AG04449 (cell line): ENCODE measurements at regions not wholly inside any gene's neighbourhood (a gene's known extent, or its start where the extent isn't known, plus 50 kb on each side); places are given as distances from the start of the nearest gene placed in this dataset.

ENCODE experiments used
- CTCF ChIA-PET: fragments of 350-600 bp; formaldehyde crosslinking; extraction: SDS; loops from one replicate; lab custom pipeline; 2021; ENCODE audit warnings: antibody characterized with exemption; lab: Yijun Ruan, JAX
- POLR2A ChIA-PET: fragments of 400-600, 350-600 bp; formaldehyde crosslinking; extraction: SDS; loops from one replicate; lab custom pipeline; 2020; ENCODE audit warnings: antibody characterized with exemption, inconsistent platforms; lab: Yijun Ruan, JAX
- DNase-seq: peaks from one replicate; pipeline ENCODE4 v3.0.0-alpha.2; 2010; ENCODE audit warnings: low read depth, low spot score
- H3K4me3 ChIP-seq: 2 replicates; pipeline ENCODE4 v1.5.1; 2011; ENCODE audit warnings: low read depth, mild to moderate bottlenecking, control low read depth, low read length
- TF ChIP-seq, protein P1 (sequence below): IDR thresholded peaks from one replicate; pipeline ENCODE4 v1.5.1; 2011; ENCODE audit warnings: mild to moderate bottlenecking, moderate library complexity, low read length, control low read depth, inconsistent platforms; ENCODE audit not compliant: insufficient read depth; ENCODE audit errors: missing control alignments

DNA sequence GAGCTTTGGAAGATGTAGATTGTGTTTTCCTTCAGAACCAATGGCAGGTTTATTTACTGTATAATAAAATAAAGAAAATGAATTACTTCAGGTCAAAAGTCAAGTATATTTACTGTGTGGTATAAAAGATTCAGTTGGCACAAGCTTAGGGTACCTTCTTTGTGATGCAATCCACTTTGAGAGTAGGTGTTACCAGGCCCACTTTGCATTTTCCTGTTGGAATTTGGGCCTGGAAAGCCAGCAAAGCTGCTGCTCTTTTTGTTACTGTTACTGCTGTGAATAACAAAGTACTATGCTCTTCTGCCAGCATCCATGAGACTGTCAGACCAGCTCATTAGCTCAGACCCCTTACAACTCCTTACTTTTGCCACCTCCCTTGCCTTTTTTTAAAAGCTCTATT lies 649.0 kb upstream of the SEL1L start:
- no peak for DNase-seq
- TF ChIP-seq, protein P1, sequence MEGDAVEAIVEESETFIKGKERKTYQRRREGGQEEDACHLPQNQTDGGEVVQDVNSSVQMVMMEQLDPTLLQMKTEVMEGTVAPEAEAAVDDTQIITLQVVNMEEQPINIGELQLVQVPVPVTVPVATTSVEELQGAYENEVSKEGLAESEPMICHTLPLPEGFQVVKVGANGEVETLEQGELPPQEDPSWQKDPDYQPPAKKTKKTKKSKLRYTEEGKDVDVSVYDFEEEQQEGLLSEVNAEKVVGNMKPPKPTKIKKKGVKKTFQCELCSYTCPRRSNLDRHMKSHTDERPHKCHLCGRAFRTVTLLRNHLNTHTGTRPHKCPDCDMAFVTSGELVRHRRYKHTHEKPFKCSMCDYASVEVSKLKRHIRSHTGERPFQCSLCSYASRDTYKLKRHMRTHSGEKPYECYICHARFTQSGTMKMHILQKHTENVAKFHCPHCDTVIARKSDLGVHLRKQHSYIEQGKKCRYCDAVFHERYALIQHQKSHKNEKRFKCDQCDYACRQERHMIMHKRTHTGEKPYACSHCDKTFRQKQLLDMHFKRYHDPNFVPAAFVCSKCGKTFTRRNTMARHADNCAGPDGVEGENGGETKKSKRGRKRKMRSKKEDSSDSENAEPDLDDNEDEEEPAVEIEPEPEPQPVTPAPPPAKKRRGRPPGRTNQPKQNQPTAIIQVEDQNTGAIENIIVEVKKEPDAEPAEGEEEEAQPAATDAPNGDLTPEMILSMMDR = no peak
- ChIA-PET POLR2A (no interaction called here), CTCF (no interaction called here)
- no peak overlapping the region for H3K4me3 ChIP-seq

DNA sequence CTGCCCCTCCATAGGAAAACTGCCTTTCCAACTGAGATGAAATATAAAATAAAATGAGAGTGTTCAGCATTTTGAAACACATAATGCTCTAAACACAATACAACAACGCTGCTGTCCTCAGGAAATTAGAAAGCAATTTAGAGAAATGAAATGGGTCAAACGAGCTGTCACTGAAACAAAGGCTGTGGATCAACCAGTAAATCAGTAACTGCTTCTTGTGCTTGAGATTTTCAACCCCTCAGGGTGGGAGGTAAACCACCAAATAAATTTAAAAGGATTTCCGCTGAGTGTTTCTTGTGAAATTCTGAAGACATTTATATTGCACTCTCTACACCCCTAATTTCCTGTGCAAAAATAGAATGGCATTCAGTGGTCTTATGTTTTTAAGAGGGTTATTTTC lies 657.1 kb upstream of the SEL1L start:
- H3K4me3 ChIP-seq = no peak overlapping the region
- DNase-seq = no peak
- TF ChIP-seq, protein P1 = no peak
- POLR2A ChIA-PET = no interaction called here
- CTCF ChIA-PET = no interaction called here

DNA sequence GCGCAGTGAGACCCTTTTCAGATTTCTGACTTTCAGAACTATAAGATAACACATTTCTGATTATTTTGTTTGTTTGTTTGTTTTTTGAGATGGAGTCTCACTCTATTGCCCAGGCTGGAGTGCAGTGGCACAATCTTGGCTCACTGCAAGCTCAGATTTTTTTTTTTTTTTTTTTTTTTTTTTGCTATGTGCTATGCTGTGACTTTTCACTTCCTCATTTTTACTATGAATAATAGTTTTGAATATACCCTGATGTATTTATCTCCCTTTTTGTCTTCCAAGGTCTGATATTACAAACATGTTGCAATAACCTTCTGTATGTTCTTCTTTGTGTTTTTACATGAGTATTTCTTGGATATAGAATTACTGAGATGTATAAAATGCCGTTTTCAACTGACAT lies 658.7 kb upstream of the SEL1L start:
- POLR2A ChIA-PET = no interaction called here
- CTCF ChIA-PET = no interaction called here
- TF ChIP-seq, protein P1 = no peak
- DNase-seq = no peak
- no peak overlapping the region for H3K4me3 ChIP-seq

DNA sequence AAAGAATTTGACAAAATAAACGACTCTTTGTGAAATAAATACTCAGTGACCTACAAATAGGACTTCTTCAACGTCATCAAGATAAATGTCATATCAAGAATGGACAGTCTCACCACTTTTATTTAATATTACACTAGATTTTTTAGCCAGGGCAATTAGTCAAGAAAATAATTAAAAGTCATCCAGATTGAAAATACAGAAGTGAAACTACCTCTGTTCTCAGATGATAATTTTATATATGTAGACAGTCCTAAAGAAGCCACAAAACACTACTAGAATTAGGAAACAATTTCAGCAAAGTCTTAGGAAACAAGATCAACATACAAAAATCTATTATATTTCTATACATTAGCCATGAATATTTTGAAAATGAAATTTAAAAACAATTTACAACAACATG lies 689.6 kb upstream of the SEL1L start:
- ChIA-PET POLR2A (no interaction called here), CTCF (no interaction called here)
- no peak overlapping the region for H3K4me3 ChIP-seq
- DNase-seq = no peak
- TF ChIP-seq, protein P1 = no peak

DNA sequence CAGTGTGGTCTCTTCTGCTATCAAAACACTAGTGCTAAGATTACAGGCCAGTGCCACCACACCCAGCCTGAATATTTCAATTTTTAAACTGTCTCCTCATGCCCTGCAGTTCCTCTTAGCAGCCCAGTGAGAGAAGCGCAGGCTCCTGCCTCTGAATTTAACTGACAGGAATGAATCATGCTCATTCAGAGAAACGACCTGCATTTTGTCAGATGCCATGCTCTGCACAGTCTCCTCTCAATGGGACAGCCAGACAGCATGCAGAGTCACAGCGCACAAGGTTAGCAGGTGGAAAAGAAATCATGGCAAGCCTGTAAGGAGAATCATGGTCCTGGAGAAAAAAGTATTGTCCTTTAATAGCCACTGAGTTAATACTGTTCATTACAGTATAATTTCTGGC lies 691.0 kb upstream of the SEL1L start:
- no peak overlapping the region for H3K4me3 ChIP-seq
- CTCF ChIA-PET = no interaction called here

DNA sequence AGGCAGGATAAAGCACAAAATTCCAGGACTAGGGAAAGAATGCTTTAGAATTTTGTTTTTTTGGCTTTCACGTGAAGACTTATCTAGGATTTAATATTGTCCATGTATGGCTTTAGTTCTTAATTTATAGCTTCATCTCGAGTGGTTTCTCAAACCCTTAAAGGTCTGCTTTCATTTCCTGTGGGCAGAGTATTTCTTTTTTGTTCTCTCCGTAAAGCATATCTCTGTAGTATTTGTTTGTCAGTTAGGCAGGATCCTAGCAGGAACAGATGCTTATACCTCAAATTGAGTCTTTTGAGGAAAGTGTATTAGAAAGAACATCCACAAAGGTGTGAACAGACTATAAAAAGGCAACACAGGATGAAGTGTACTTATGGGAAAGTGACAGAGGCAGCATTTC lies 697.1 kb upstream of the SEL1L start:
- CTCF ChIA-PET = no interaction called here

More for the DNA sequence above, 691.0 kb upstream of the SEL1L start:
- TF ChIP-seq, protein P1 = no peak
- POLR2A ChIA-PET = no interaction called here
- DNase-seq = no peak

More for the DNA sequence above, 697.1 kb upstream of the SEL1L start:
- TF ChIP-seq, protein P1 = no peak
- no peak for DNase-seq
- POLR2A ChIA-PET = no interaction called here
- no peak overlapping the region for H3K4me3 ChIP-seq
